H9 (cell line): ENCODE measurements at regions not wholly inside any gene's neighbourhood (a gene's known extent, or its start where the extent isn't known, plus 50 kb on each side); places are given as distances from the start of the nearest gene placed in this dataset.
A peak's percentile ranks its signal among the peaks of the same experiment; 100 is the strongest.

Experiments
- DNase-seq: peaks from one replicate; pipeline ENCODE4 v3.0.0-alpha.2; 2017
- H2AFZ ChIP-seq: one replicate; pipeline ENCODE4 v1.6.1; 2013; ENCODE audit warnings: mild to moderate bottlenecking, low read length, control low read depth, moderate library complexity
- H2AK5ac ChIP-seq: 2 replicates; pipeline ENCODE4 v1.6.1; 2013; ENCODE audit warnings: low read length, control low read depth, mixed read lengths; ENCODE audit not compliant: insufficient read length
- H2BK120ac ChIP-seq: one replicate; pipeline ENCODE4 v1.6.1; 2013; ENCODE audit warnings: low read depth, mild to moderate bottlenecking, low read length, control low read depth, inconsistent platforms; ENCODE audit not compliant: poor library complexity, severe bottlenecking
- H2BK12ac ChIP-seq: 2 replicates; pipeline ENCODE4 v1.6.1; 2013; ENCODE audit warnings: low read length, control low read depth, mixed read lengths, low read depth; ENCODE audit not compliant: insufficient read length
- H2BK15ac ChIP-seq: 2 replicates; pipeline ENCODE4 v1.6.1; 2013; ENCODE audit warnings: low read depth, low read length, control low read depth
- H2BK20ac ChIP-seq: one replicate; pipeline ENCODE4 v1.6.1; 2013; ENCODE audit warnings: low read depth, mild to moderate bottlenecking, low read length, control low read depth, inconsistent platforms; ENCODE audit not compliant: poor library complexity, severe bottlenecking
- H2BK5ac ChIP-seq: 2 replicates; pipeline ENCODE4 v1.6.1; 2013; ENCODE audit warnings: low read length, control low read depth, mixed read lengths; ENCODE audit not compliant: insufficient read length
- H3K14ac ChIP-seq: 2 replicates; pipeline ENCODE4 v1.6.1; 2013; ENCODE audit warnings: low read length, control low read depth; ENCODE audit not compliant: insufficient read depth
- H3K18ac ChIP-seq: 2 replicates; pipeline ENCODE4 v1.6.1; 2013; ENCODE audit warnings: low read depth, mild to moderate bottlenecking, mixed read lengths, low read length, control low read depth; ENCODE audit not compliant: insufficient read length
- H3K23ac ChIP-seq: 2 replicates; pipeline ENCODE4 v1.6.1; 2013; ENCODE audit warnings: low read length, control low read depth, mixed read lengths, low read depth; ENCODE audit not compliant: insufficient read length
- H3K23me2 ChIP-seq: 2 replicates; pipeline ENCODE4 v1.6.1; 2013; ENCODE audit warnings: low read depth, mild to moderate bottlenecking, mixed read lengths, low read length, control low read depth; ENCODE audit not compliant: insufficient read length, poor library complexity, severe bottlenecking
- H3K27ac ChIP-seq: 2 replicates; pipeline ENCODE4 v1.5.1; 2013; ENCODE audit warnings: low read length, control low read depth, mixed read lengths, low read depth; ENCODE audit not compliant: insufficient read length
- H3K27me3 ChIP-seq: 2 replicates; pipeline ENCODE4 v1.6.1; 2013; ENCODE audit warnings: low read length, control low read depth, inconsistent platforms; ENCODE audit not compliant: insufficient read depth
- H3K4ac ChIP-seq: 2 replicates; pipeline ENCODE4 v1.6.1; 2013; ENCODE audit warnings: low read depth, mild to moderate bottlenecking, control low read depth, inconsistent platforms, low read length, moderate library complexity
- H3K4me1 ChIP-seq: 2 replicates; pipeline ENCODE4 v1.6.1; 2013; ENCODE audit warnings: low read length, control low read depth, inconsistent platforms; ENCODE audit not compliant: insufficient read depth
- H3K4me2 ChIP-seq: 2 replicates; pipeline ENCODE4 v1.6.1; 2013; ENCODE audit warnings: low read length, control low read depth, mixed read lengths; ENCODE audit not compliant: insufficient read length, insufficient read depth
- H3K56ac ChIP-seq: 2 replicates; pipeline ENCODE4 v1.6.1; 2013; ENCODE audit warnings: low read depth, mild to moderate bottlenecking, mixed read lengths, low read length, control low read depth; ENCODE audit not compliant: insufficient read length
- H3K79me1 ChIP-seq: 2 replicates; pipeline ENCODE4 v1.6.1; 2013; ENCODE audit warnings: low read depth, mild to moderate bottlenecking, moderate library complexity, low read length, control low read depth, inconsistent platforms; ENCODE audit not compliant: insufficient read depth, poor library complexity, severe bottlenecking
- H3K79me2 ChIP-seq: 2 replicates; pipeline ENCODE4 v1.6.1; 2013; ENCODE audit warnings: low read length, control low read depth, inconsistent platforms; ENCODE audit not compliant: insufficient read depth
- H3K9ac ChIP-seq: 2 replicates; pipeline ENCODE4 v1.6.1; 2013; ENCODE audit warnings: low read length, control low read depth, mixed read lengths; ENCODE audit not compliant: insufficient read length; ENCODE audit errors: extremely low read depth
- H3K9me3 ChIP-seq: one replicate; pipeline ENCODE4 v1.6.1; 2013; ENCODE audit warnings: low read depth, low read length, inconsistent platforms; ENCODE audit not compliant: control insufficient read depth
- H3T11ph ChIP-seq: one replicate; pipeline ENCODE4 v1.6.1; 2013; ENCODE audit warnings: mild to moderate bottlenecking, low read length, control low read depth, inconsistent platforms
- H4K20me1 ChIP-seq: one replicate; pipeline ENCODE4 v1.6.1; 2013; ENCODE audit not compliant: control insufficient read depth, insufficient read length, insufficient read depth
- H4K5ac ChIP-seq: 2 replicates; pipeline ENCODE4 v1.6.1; 2013; ENCODE audit warnings: low read depth, mild to moderate bottlenecking, mixed read lengths, low read length, control low read depth; ENCODE audit not compliant: insufficient read length
- H4K8ac ChIP-seq: replicated peaks from 2 replicates; pipeline ENCODE4 v1.6.1; 2013; ENCODE audit warnings: low read length, control low read depth, mixed read lengths, low read depth; ENCODE audit not compliant: insufficient read length
- H4K91ac ChIP-seq: 2 replicates; pipeline ENCODE4 v1.6.1; 2013; ENCODE audit warnings: low read depth, mild to moderate bottlenecking, moderate library complexity, mixed read lengths, low read length, control low read depth; ENCODE audit not compliant: insufficient read length
- H3K27ac Mint-ChIP-seq, 3 experiments: 2 replicates in 2 of 3; 3 replicates in 1 of 3; pipeline ENCODE4 v1.8.0; 2020 to 2021; ENCODE audit warnings: mixed read lengths in 3 of 3, mild to moderate bottlenecking in 1 of 3, moderate library complexity in 1 of 3
- H3K27me3 Mint-ChIP-seq: 2 replicates; pipeline ENCODE4 v1.8.0; 2021; ENCODE audit warnings: low read depth, mild to moderate bottlenecking, moderate library complexity, mixed read lengths
- H3K36me3 Mint-ChIP-seq, 3 experiments: 2 replicates in 2 of 3; 3 replicates in 1 of 3; pipeline ENCODE4 v1.8.0; 2020 to 2021; ENCODE audit warnings: low read depth in 3 of 3, mixed read lengths in 3 of 3; ENCODE audit not compliant: insufficient read depth in 1 of 3
- H3K4me1 Mint-ChIP-seq, 2 experiments: 2 replicates each; pipeline ENCODE4 v1.8.0; 2020; ENCODE audit warnings: mixed read lengths in 2 of 2
- H3K4me3 Mint-ChIP-seq, 2 experiments: 2 replicates in 1 of 2; 3 replicates in 1 of 2; pipeline ENCODE4 v1.8.0; 2020 to 2021; ENCODE audit warnings: mild to moderate bottlenecking in 2 of 2, mixed read lengths in 2 of 2, moderate library complexity in 1 of 2
- H3K9me3 Mint-ChIP-seq, 2 experiments: 2 replicates in 1 of 2; 3 replicates in 1 of 2; pipeline ENCODE4 v1.8.0; 2020; ENCODE audit warnings: mild to moderate bottlenecking in 2 of 2, mixed read lengths in 2 of 2, moderate library complexity in 1 of 2
- CTCF ChIP-seq: fragments of 200-600 bp; sonication (generic); conservative IDR thresholded peaks from 3 replicates; pipeline ENCODE4 v1.8.0; 2021; ENCODE audit warnings: antibody characterized with exemption, mild to moderate bottlenecking
- WGBS: extraction: QIAGEN DNeasy Blood & Tissue Kit; methylation state at CpG from one replicate; pipeline ENCODE4 v1.1.7; 2013; ENCODE audit warnings: missing lambda C conversion rate, low lambda C conversion rate, mixed read lengths; ENCODE audit not compliant: insufficient read length; ENCODE audit errors: extremely low coverage; 5-methylcytosine and 5-hydroxymethylcytosine counted together

- H3K18ac ChIP-seq: no peak overlapping the region
- no peak overlapping the region for H3K4me2 ChIP-seq
- no peak overlapping the region for H3K27ac ChIP-seq
- H3K9ac ChIP-seq: no peak overlapping the region
- no peaks in the 10 kb centered on the region for H3K23me2 ChIP-seq
- H4K91ac ChIP-seq: no peak overlapping the region
- no peak for TF ChIP-seq CTCF
- Mint-ChIP-seq H3K36me3 (no peaks in the 10 kb centered on the region), H3K27ac (no peak overlapping the region), H3K4me3 (no peak overlapping the region), H3K27me3 (peaks cover 30% of the 10 kb centered on the region), H3K9me3 (no peaks in the 10 kb centered on the region), H3K4me1 (peaks cover 19 to 28% of the 10 kb centered on the region in 2 experiments)
- H3K23ac ChIP-seq: no peak overlapping the region
- no peak overlapping the region for H2BK5ac ChIP-seq
- H4K20me1 ChIP-seq: no peaks in the 10 kb centered on the region
- no peak overlapping the region for H2AK5ac ChIP-seq
- H3K79me2 ChIP-seq: no peaks in the 10 kb centered on the region
- no peaks in the 10 kb centered on the region for H3K27me3 ChIP-seq
- no peak overlapping the region for H4K8ac ChIP-seq
- H2BK12ac ChIP-seq: no peak overlapping the region
- H3K4ac ChIP-seq: no peak overlapping the region
- no CpG with 5 or more reads among the region's 18 CpGs for WGBS
- H3K9me3 ChIP-seq: no peaks in the 10 kb centered on the region
- no peak overlapping the region for H2BK120ac ChIP-seq
- no peak overlapping the region for H3T11ph ChIP-seq
- H4K5ac ChIP-seq: no peak overlapping the region
- H3K56ac ChIP-seq: no peak overlapping the region
- no peak overlapping the region for H2BK15ac ChIP-seq
- peak; percentile 18 for DNase-seq
- H3K79me1 ChIP-seq: no peaks in the 10 kb centered on the region
- no peak overlapping the region for H2BK20ac ChIP-seq
- no peak overlapping the region for H3K14ac ChIP-seq
- no peak overlapping the region for H2AFZ ChIP-seq
- no peaks in the 10 kb centered on the region for H3K4me1 ChIP-seq
Measured at GRCh38 chr2:239876271-239876947, 148.7 kb downstream of the NDUFA10 start.
